NCI-H510A (cell line): ENCODE measurements at regions not wholly inside any gene's neighbourhood (a gene's known extent, or its start where the extent isn't known, plus 50 kb on each side); places are given as distances from the start of the nearest gene placed in this dataset.

Source experiments
- DNase-seq: peaks from one replicate; lab custom pipeline; 2025; lab: John Stamatoyannopoulos, UW

GRCh38 chr10:25661632-25662031, 272.4 kb upstream of the MYO3A start:
- no peak for DNase-seq

GRCh38 chr10:25666276-25666675, 267.8 kb upstream of the MYO3A start:
- DNase-seq: no peak

DNA sequence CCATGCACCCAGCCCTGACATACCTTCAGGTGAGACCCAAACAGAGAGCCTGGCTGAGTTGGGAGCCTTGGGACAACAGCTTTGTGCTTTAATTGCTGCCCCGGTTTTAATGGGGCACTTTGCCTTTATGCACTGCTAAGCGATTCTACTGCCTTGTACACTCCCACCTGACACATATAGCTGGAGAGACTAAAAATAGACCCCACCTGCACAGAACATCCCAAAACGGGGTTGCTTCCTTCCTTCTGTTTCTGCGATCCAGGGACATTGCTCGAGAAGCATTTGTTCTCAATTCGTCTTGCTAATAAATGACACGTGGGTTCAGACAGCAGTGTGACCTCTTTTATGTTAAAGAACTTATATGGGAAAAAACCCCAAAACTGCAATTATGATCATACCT, 258.8 kb upstream of the MYO3A start:
- DNase-seq: no peak

DNA sequence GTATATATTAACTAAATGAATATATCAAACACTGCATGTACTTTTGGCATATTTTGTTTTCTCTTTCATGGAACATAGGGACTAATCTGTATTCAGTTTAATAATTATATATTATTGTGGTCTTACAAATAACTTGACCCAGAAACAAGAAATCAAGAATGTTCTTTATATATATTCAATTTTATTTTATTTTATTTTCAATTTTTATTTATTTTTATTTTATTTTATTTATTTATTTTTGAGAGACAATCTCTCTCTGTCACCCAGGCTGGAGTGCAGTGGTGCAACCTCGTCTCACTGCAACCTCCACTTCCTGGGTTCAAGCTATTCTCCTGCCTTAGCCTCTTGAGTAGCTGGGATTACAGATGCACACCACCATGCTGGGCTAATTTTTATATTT, 258.4 kb upstream of the MYO3A start:
- no peak for DNase-seq

DNA sequence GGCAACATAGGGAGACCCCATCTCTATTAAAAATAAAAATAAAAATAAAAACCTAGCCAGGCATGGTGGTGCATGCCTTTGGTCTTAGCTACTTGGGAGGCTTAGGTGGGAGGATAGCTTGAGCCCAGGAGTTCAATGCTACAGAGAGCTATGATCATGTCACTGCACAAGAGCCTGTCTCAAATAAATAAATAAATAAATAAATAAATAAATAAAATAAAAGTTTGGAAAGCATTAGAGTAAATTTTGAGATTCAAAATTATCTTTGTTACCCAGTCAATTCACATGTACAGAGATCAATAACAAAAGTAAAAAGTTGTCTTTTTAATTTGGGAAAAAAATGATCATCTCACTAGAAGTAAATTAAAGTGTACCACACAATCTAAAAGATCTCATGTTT, 255.8 kb upstream of the MYO3A start:
- DNase-seq: no peak

DNA sequence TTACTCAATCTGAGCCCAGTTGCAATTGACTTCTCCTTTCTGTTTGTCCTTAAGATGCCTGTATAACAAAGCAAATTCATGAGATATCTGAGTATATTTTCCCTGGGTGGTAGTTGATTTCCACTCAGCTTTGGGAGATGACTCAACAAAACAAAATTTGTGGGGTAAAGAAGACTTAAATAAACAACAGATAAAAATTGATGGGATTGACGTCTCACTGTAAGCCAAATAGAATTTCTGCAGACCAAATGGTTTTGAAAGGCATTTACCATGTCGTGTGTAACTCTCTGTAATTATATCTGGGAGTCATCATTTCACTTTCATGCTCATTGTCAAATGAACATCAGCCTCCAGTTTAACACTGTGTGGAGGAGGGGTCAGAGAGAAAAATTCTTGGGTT, 255.4 kb upstream of the MYO3A start:
- DNase-seq: no peak

DNA sequence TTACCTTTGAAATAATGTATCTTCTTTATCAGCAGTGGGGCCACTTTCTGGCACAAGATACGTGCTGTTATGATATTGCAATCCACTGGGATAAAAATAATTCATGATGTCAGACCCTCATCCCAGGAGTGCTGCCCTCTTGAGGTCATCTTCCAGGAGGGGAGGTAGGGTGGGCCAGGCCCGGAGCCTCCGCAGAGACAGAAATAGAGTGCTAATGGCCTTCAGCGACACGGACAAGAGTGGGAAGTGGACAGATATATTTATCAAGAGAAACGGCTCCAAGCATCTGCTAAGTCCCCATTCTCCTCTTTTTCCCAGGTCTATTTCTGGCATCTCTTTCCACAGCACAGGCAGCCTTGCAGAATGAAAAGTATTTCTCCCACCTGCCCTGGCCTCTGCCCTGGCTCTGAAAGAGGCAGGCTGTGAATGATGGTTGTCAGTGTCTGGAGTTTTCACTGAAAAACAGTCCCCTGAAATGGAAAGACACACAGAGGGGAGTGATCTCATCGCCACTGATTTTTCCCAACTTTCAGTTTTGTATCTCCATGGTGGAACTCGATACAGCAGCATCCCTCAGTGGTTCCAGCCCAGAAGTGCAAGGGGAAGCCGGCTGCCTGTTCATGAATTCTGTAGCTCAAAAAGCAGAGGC, 251.7 kb upstream of the MYO3A start:
- no peak for DNase-seq

GRCh38 chr10:25683344-25683743, 250.7 kb upstream of the MYO3A start:
- DNase-seq: no peak

DNA sequence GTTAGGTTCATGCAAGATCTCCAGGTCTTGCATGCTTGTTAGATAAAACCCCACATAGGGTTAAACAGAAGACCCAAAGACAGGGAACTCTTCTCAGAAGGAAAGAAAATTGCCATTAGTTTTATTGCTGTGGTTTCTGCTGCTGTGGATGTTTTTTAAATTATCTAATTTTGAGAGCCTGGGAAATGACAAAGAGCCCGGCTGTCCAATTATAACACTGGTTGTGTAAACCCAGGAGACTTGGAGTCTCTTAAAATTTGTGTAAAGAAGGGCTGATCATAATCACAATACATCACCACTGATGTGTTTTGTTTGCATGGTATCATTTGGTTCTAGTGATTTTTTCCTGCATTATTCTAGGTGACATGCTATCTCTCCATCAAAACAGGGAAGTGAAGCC, 246.5 kb upstream of the MYO3A start:
- DNase-seq: no peak

DNA sequence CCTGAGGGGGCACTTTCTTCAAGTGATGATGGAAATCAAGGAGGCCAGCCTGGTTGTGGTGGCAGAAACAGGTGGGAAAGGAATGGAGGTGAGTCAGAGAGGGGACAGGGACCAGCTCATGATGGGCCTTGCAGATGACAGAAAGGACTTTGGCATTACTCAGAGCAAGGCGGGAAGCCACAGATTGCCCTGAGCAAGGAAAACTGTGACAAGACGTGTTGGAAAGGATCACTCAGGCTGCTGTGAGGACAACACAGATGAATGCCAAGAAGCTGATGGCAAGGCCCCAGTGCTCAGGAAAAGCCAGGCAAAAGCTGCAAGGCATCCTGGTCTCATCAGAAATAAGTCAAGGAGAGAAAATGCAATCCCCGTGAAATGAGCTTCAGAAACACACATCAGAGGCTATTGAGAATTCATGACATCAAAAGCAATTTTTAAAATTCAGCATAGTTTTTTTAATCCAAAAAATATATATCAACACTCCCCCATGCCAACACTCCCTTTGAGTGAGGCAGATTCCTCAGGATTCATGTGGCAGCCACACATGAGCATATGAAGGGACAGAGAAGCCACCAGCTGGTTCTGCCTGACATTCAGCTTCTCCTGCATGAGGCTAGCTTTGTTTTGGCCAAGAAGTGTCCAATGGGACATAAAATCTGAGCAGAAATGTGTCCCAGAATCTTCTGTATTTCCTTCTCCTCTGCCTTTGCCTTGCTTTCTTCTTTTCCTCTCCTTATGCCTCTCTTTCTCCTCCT, 244.5 kb upstream of the MYO3A start:
- DNase-seq: no peak

- DNase-seq: no peak
These were observed 241.3 kb upstream of the MYO3A start for GRCh38 chr10:25692761-25693160.

GRCh38 chr10:25694206-25694933, 239.7 kb upstream of the MYO3A start:
- DNase-seq: no peak

DNA sequence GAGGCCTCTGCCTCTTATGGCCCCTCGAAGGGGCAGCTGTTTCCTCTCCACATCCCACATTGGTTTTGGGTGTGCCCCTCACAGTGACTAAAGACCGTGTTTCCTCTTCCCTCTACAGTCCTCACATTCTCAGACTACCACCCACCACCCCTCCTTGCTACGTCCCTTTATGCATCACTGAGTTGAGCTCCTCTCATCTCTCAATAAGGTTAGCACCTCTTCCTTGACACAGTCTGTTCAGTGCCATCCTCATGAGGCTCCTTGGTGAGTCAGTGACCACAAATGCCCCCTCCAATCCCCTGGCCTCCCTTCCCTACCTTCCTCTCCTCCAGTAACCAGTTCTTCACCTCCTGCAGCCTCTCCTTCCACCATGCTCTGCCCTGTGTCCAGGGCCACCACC, 239.1 kb upstream of the MYO3A start:
- DNase-seq: no peak

DNA sequence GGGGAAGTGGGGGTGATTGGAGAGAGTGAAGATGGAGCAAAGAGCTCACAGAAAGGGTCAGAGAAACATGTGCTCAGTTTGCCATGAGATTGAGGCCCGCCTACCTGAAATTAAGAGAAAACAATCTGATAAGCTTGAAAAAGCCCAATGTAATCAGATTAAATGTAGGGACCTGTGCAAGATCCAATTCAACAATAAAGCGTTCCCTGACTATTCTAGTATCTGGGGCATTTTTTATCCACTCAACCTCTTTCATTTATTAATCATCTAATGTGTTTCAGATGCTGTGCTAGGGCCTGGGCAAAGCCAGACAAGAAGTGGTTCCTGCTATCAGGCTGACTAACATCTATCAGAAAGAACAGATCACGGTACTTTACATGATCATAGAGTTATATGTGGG, 238.4 kb upstream of the MYO3A start:
- DNase-seq: no peak

DNA sequence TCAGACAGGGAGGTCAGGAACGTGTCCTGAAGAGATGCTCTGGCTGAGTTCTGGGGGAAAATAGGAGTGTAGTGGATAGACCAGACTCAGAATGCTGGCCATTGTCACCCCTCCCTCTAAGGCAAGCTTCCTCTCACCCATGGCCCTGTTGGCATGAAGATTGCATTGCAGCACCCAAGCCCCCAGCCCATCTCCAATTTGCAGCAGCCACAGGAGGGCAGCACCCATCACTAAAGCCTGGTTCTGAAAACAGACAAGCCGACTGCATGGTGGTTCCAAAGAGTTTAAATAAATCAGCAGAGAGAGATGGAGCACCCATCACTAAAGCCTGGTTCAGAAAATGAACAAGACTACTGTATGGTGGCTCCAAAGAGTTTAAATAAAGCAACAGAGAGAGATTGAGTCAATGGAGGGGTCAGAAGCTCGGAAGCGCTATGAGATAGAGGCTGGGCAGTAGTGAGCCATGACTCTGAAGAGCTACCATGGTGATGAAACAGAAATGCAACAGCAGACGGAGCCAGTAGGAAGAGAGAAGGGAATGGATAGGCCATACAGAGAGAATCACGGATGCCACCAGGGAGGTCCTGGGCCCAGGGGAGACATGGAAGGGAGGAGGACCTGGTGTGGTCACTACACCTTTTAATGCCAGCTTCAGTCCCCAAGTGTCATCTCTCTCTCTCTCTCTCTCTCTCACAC, 237.9 kb upstream of the MYO3A start:
- no peak for DNase-seq

DNA sequence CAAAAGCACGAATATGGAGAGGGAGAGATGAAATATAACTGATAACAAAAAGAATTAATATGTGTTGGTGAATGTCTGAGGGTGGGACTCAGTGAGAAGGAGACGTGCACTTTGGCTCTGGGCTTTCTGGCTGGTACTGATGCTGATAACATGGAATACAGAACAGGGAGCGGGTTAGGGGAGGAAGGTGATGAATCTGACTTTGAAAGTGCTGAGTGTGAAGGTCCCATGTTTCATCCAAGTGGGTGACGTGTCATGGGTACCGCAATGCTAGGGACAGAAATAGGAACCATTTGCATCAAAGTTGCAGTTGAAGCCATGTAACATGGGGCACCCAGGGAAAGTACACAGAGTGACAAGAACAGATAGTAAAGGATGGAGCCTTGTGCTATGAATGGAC, 236.6 kb upstream of the MYO3A start:
- DNase-seq: no peak

- no peak for DNase-seq
These were observed 235.4 kb upstream of the MYO3A start for GRCh38 chr10:25698638-25699037.

DNA sequence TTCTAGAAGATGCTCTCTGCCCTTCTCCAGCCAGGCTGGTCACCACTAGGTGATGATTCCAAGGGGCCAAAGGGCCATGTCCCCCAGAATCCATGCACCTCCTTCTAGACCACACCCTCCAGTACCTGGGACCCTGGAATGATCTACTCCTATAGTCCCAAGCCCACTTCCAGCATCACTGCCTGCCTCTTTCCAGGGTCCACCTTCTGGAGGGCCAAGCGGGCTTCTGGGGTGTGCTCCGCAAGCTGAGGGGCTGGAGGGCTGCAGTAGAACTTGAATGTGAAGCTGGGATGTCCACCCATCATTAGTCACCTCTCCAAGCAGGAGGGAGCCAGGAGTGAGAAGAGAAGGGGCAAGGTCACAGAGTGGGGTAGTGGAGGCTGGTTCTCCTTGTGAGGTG, 234.4 kb upstream of the MYO3A start:
- no peak for DNase-seq

DNA sequence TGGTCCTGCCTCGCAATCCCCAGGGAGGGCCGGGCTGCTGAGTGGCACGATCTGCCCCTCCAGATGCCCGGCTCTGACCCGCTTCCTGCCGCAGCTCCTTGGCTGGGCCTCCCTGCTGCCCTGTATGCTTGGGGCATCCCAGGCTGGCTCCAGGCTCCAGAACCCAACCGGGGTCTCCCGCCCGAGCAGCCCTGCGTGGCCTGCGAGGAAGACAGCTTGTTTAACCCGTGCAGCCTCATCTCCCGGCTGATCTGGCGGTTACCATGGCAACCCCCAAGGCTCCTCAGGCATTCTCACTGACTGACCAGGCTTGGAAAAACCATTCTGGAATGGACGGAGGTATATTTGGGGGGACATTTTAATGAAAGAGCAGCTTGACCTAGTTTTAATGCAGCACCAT, 232.4 kb upstream of the MYO3A start:
- DNase-seq: no peak

- no peak for DNase-seq
These were observed 229.4 kb upstream of the MYO3A start for GRCh38 chr10:25704622-25705021.

DNA sequence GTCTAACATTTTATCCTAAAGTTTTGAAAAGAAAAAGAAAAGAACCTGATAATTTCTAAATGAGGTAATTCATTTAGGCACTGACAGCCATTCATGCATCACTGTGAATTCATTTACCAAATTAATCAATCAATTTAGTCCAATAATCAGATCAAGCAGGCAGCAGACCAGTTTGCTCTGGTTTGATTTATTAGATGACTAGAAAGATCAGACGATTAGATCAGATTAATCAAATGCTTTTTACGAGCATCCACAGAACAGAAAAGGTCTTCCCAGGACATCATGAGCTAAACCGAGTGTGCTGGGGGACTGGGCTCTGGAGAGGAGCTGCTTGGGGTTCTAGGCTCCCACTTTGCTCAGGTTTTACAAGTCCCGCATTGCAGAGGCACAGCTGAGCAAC, 226.5 kb upstream of the MYO3A start:
- no peak for DNase-seq

DNA sequence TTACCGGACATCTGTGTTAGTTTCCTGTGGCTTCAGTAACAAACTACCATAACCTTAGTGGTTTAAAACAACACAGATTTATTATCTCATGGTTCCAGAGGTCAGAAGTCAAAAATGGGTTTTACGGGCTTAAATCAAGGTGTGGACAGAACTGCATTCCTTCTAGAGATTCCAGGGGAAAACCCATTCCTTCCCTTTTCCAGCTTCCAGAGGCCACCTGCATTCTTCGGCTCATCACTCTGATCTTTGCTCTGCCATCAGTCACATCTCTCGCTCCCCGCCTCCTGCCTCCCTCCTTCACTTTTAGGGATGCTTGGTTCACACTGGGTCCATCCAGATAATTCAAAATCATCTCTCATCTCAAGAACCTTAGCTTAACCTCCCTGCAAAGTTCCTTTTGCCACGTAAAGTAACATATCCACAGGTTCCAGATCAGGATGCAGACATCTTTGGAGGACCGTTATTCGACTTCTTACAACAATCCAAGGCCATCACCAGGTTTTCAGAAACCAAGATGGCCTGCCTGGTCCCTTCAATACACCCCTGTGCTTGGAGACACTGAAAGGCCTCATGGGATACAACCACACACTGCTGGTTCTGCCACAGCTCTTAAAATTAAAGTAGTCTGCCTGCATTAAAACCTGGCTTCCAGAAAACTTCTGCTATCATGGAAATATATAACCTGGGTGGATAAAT, 225.9 kb upstream of the MYO3A start:
- no peak for DNase-seq
